GM12891 (cell line): ENCODE measurements at regions not wholly inside any gene's neighbourhood (a gene's known extent, or its start where the extent isn't known, plus 50 kb on each side); places are given as distances from the start of the nearest gene placed in this dataset.

Source experiments
- POLR2A ChIP-seq: IDR thresholded peaks from 2 replicates; pipeline ENCODE4 v1.6.1; 2011; ENCODE audit warnings: low read depth, low read length, control low read depth
- POU2F2 ChIP-seq: IDR thresholded peaks from 2 replicates; pipeline ENCODE4 v1.6.1; 2011; ENCODE audit warnings: low read depth, mild to moderate bottlenecking, control low read depth, low read length, moderate library complexity
- SPI1 ChIP-seq: IDR thresholded peaks from 2 replicates; pipeline ENCODE4 v1.6.1; 2011; ENCODE audit warnings: low read depth, low read length, control low read depth

GRCh38 chr6:163872335-163872734, 457.8 kb downstream of the QKI start:
- TF ChIP-seq POLR2A: no peak
- no peak for TF ChIP-seq POU2F2
- no peak for TF ChIP-seq SPI1
